Kidney epithelial cell (primary cell): ENCODE measurements at regions not wholly inside any gene's neighbourhood (a gene's known extent, or its start where the extent isn't known, plus 50 kb on each side); places are given as distances from the start of the nearest gene placed in this dataset.

ENCODE experiments used
- DNase-seq: peaks from one replicate; pipeline ENCODE4 v3.0.0-alpha.2; 2010; ENCODE audit warnings: low read depth
- H3K27me3 ChIP-seq: 2 replicates; pipeline ENCODE4 v1.6.0; 2011; ENCODE audit warnings: low read length; ENCODE audit not compliant: control insufficient read depth, insufficient read depth
- H3K36me3 ChIP-seq: 2 replicates; pipeline ENCODE4 v1.5.1; 2011; ENCODE audit warnings: low read length; ENCODE audit not compliant: control insufficient read depth, insufficient read depth
- H3K4me3 ChIP-seq: 2 replicates; pipeline ENCODE4 v1.5.1; 2011; ENCODE audit warnings: low read depth, mild to moderate bottlenecking, control low read depth, low read length
- TF ChIP-seq, protein P1 (sequence below): IDR thresholded peaks from 2 replicates; pipeline ENCODE4 v1.5.1; 2011; ENCODE audit warnings: mild to moderate bottlenecking, moderate library complexity, low read length, control low read depth, inconsistent platforms; ENCODE audit not compliant: insufficient read depth, poor library complexity, severe bottlenecking

DNA sequence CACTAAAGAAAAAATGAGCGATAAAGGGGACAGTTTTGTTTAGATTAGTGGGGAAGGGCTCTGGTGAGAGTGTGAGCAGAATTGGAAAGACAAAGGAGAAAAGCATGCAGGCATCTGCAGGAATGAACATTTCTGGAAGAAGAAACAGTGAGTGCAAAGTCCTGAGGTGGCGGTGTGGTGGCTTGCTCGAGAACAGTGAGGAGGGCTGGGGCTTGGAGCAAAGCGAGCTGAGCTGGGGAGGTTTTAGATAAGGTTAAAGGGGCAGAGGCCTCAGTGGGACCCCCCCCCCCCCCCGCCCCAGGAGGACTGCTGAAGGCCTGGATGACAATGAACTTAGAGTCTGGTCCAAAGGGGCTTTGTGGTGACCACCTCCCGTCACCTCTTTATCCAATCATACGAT, 202.7 kb upstream of the MVB12B start:
- no peaks in the 10 kb centered on the region for H3K36me3 ChIP-seq
- peaks cover 8% of the 10 kb centered on the region for H3K27me3 ChIP-seq
- no peak for DNase-seq
- TF ChIP-seq, protein P1, sequence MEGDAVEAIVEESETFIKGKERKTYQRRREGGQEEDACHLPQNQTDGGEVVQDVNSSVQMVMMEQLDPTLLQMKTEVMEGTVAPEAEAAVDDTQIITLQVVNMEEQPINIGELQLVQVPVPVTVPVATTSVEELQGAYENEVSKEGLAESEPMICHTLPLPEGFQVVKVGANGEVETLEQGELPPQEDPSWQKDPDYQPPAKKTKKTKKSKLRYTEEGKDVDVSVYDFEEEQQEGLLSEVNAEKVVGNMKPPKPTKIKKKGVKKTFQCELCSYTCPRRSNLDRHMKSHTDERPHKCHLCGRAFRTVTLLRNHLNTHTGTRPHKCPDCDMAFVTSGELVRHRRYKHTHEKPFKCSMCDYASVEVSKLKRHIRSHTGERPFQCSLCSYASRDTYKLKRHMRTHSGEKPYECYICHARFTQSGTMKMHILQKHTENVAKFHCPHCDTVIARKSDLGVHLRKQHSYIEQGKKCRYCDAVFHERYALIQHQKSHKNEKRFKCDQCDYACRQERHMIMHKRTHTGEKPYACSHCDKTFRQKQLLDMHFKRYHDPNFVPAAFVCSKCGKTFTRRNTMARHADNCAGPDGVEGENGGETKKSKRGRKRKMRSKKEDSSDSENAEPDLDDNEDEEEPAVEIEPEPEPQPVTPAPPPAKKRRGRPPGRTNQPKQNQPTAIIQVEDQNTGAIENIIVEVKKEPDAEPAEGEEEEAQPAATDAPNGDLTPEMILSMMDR = no peak
- H3K4me3 ChIP-seq = no peak overlapping the region

GRCh38 chr9:126125177-126125576, 201.5 kb upstream of the MVB12B start:
- TF ChIP-seq, protein P1 = no peak
- no peak for DNase-seq
- peaks cover 8% of the 10 kb centered on the region for H3K27me3 ChIP-seq
- no peaks in the 10 kb centered on the region for H3K36me3 ChIP-seq
- H3K4me3 ChIP-seq = no peak overlapping the region

- TF ChIP-seq, protein P1 = no peak
- Histone ChIP-seq H3K4me3 (no peak overlapping the region), H3K27me3 (peaks cover 8% of the 10 kb centered on the region), H3K36me3 (no peaks in the 10 kb centered on the region)
- DNase-seq = no peak
Measured at GRCh38 chr9:126125577-126125976, 201.1 kb upstream of the MVB12B start.

- Histone ChIP-seq H3K27me3 (peaks cover 8% of the 10 kb centered on the region), H3K4me3 (no peak overlapping the region), H3K36me3 (no peaks in the 10 kb centered on the region)
- TF ChIP-seq, protein P1 = no peak
- no peak for DNase-seq
Measured at GRCh38 chr9:126125992-126126409, 200.6 kb upstream of the MVB12B start.

GRCh38 chr9:126126807-126127206, 199.8 kb upstream of the MVB12B start:
- Histone ChIP-seq H3K27me3 (peaks cover 8% of the 10 kb centered on the region), H3K36me3 (no peaks in the 10 kb centered on the region), H3K4me3 (no peak overlapping the region)
- TF ChIP-seq, protein P1 = no peak
- no peak for DNase-seq

GRCh38 chr9:126127591-126127990, 199.0 kb upstream of the MVB12B start:
- no peaks in the 10 kb centered on the region for H3K36me3 ChIP-seq
- DNase-seq = no peak
- H3K27me3 ChIP-seq = peaks cover 8% of the 10 kb centered on the region
- H3K4me3 ChIP-seq = no peak overlapping the region
- TF ChIP-seq, protein P1 = no peak
